H1 (cell line): ENCODE measurements at regions not wholly inside any gene's neighbourhood (a gene's known extent, or its start where the extent isn't known, plus 50 kb on each side); places are given as distances from the start of the nearest gene placed in this dataset.

Source experiments
- CTCF ChIA-PET: fragments of 300-600 bp; sonication (Branson Sonifier 250); formaldehyde crosslinking; loops from one replicate; lab custom pipeline; 2021; ENCODE audit not compliant: partially characterized antibody; lab: Charles Lee
- POLR2A ChIA-PET: fragments of 300-600 bp; sonication (Branson Sonifier 250); formaldehyde crosslinking; loops from one replicate; lab custom pipeline; 2021; ENCODE audit warnings: inconsistent platforms; ENCODE audit not compliant: partially characterized antibody; lab: Charles Lee
- DNase-seq, 2 experiments: peaks; one replicate each; pipeline versions ENCODE4 v3.0.0 to v3.0.0-alpha.2; 2010 to 2022; ENCODE audit warnings: low spot score in 2 of 2, low read depth in 1 of 2, mixed read lengths in 1 of 2
- FAIRE-seq: peaks from 2 replicates; lab custom pipeline; 2011; peaks lifted over from hg19 to GRCh38; lab: Jason Lieb, UNC
- H2AFZ ChIP-seq: 2 replicates; pipeline ENCODE4 v1.8.1; 2012; ENCODE audit warnings: low read length, inconsistent platforms
- H2AK5ac ChIP-seq: 2 replicates; pipeline ENCODE4 v1.6.1; 2013; ENCODE audit warnings: low read depth, low read length
- H2BK120ac ChIP-seq: replicated peaks from 2 replicates; pipeline ENCODE3; 2013; ENCODE audit warnings: low read depth, low read length, inconsistent platforms
- H2BK12ac ChIP-seq: 2 replicates; pipeline ENCODE4 v1.6.1; 2013; ENCODE audit warnings: low read depth, low read length
- H2BK15ac ChIP-seq: 2 replicates; pipeline ENCODE4 v1.6.1; 2013; ENCODE audit warnings: low read length
- H2BK20ac ChIP-seq: 2 replicates; pipeline ENCODE4 v1.6.1; 2013; ENCODE audit warnings: low read length
- H2BK5ac ChIP-seq: 2 replicates; pipeline ENCODE4 v1.6.1; 2013; ENCODE audit warnings: low read depth, low read length
- H3K14ac ChIP-seq: 2 replicates; pipeline ENCODE4 v1.6.1; 2013; ENCODE audit warnings: inconsistent platforms; ENCODE audit not compliant: insufficient read length
- H3K18ac ChIP-seq: 2 replicates; pipeline ENCODE4 v1.6.1; 2013; ENCODE audit warnings: low read length; ENCODE audit errors: extremely low read depth
- H3K23ac ChIP-seq: 2 replicates; pipeline ENCODE4 v1.6.1; 2013; ENCODE audit warnings: inconsistent platforms; ENCODE audit not compliant: insufficient read length
- H3K23me2 ChIP-seq: 2 replicates; pipeline ENCODE4 v1.6.1; 2013; ENCODE audit warnings: low read depth, low read length
- H3K27ac ChIP-seq: 2 replicates; pipeline ENCODE4 v1.6.1; 2011; ENCODE audit warnings: low read depth, low read length, inconsistent platforms
- H3K27me3 ChIP-seq, 4 experiments: replicated peaks in 1 of 4; 1 replicate in 1 of 4; 2 replicates in 3 of 4; pipeline versions ENCODE4 v1.6.1 to v1.8.1; 2011 to 2013; ENCODE audit warnings: low read length in 3 of 4, mild to moderate bottlenecking in 3 of 4, inconsistent platforms in 2 of 4, mixed read lengths in 2 of 4, moderate library complexity in 1 of 4; ENCODE audit not compliant: control insufficient read depth in 3 of 4, insufficient read depth in 3 of 4; ENCODE audit errors: extremely low read depth in 1 of 4
- H3K36me3 ChIP-seq, 4 experiments: 2 replicates each; pipeline versions ENCODE4 v1.6.1 to v1.8.1; 2011 to 2013; ENCODE audit warnings: mild to moderate bottlenecking in 4 of 4, low read length in 3 of 4, moderate library complexity in 2 of 4, control low read depth in 1 of 4, inconsistent platforms in 1 of 4; ENCODE audit not compliant: insufficient read depth in 4 of 4, control insufficient read depth in 2 of 4
- H3K4ac ChIP-seq: replicated peaks from 2 replicates; pipeline ENCODE3; 2013; ENCODE audit warnings: low read length, low read depth, mixed read lengths, inconsistent platforms; ENCODE audit not compliant: insufficient read length
- H3K4me1 ChIP-seq, 4 experiments: replicated peaks in 1 of 4; 1 replicate in 1 of 4; 2 replicates in 3 of 4; pipeline versions ENCODE4 v1.6.1 to v1.8.1; 2011 to 2013; ENCODE audit warnings: low read length in 3 of 4, inconsistent platforms in 2 of 4, mixed read lengths in 1 of 4; ENCODE audit not compliant: insufficient read depth in 4 of 4, control insufficient read depth in 3 of 4
- H3K4me2 ChIP-seq, 2 experiments: 2 replicates each; pipeline versions ENCODE4 v1.6.1 to v1.8.1; 2011 to 2013; ENCODE audit warnings: low read depth in 2 of 2, low read length in 2 of 2, control low read depth in 1 of 2, inconsistent platforms in 1 of 2, mild to moderate bottlenecking in 1 of 2; ENCODE audit not compliant: insufficient read depth in 1 of 2
- H3K4me3 ChIP-seq, 4 experiments: fragments of 200-600, 300-600 bp in 1 of 4; sonication (generic), shearing (Covaris generic), sonication (Bioruptor Twin) in 1 of 4; 2 replicates each; pipeline versions ENCODE4 v1.5.1 to v1.8.1; 2011 to 2016; ENCODE audit warnings: low read length in 4 of 4, low read depth in 3 of 4, control low read depth in 2 of 4, inconsistent platforms in 2 of 4, mild to moderate bottlenecking in 2 of 4, mixed read lengths in 1 of 4, moderate library complexity in 1 of 4; ENCODE audit not compliant: insufficient read depth in 2 of 4; ENCODE audit errors: extremely low read depth in 1 of 4
- H3K56ac ChIP-seq: replicated peaks from 2 replicates; pipeline ENCODE3; 2013; ENCODE audit warnings: low read depth, mild to moderate bottlenecking, mixed read lengths, low read length, inconsistent platforms; ENCODE audit not compliant: insufficient read length
- H3K79me1 ChIP-seq: 2 replicates; pipeline ENCODE4 v1.6.1; 2013; ENCODE audit warnings: low read depth, low read length, control low read depth
- H3K79me2 ChIP-seq, 2 experiments: 2 replicates each; pipeline versions ENCODE4 v1.6.1 to v1.8.1; 2012 to 2013; ENCODE audit warnings: low read length in 2 of 2, mild to moderate bottlenecking in 2 of 2, inconsistent platforms in 1 of 2; ENCODE audit not compliant: insufficient read depth in 2 of 2, control insufficient read depth in 1 of 2
- H3K9ac ChIP-seq, 4 experiments: replicated peaks in 1 of 4; 1 replicate in 1 of 4; 2 replicates in 3 of 4; pipeline versions ENCODE4 v1.6.1 to v1.8.1; 2011 to 2013; ENCODE audit warnings: low read depth in 3 of 4, low read length in 3 of 4, control low read depth in 2 of 4, mild to moderate bottlenecking in 2 of 4, moderate library complexity in 2 of 4, inconsistent platforms in 1 of 4; ENCODE audit errors: extremely low read depth in 1 of 4
- H3K9me3 ChIP-seq, 2 experiments: 2 replicates each; pipeline versions ENCODE4 v1.6.1 to v1.8.1; 2012 to 2013; ENCODE audit warnings: mild to moderate bottlenecking in 2 of 2, moderate library complexity in 2 of 2, control low read depth in 1 of 2, inconsistent platforms in 1 of 2, low read depth in 1 of 2, low read length in 1 of 2, mixed read lengths in 1 of 2; ENCODE audit not compliant: insufficient read depth in 2 of 2
- H4K20me1 ChIP-seq, 2 experiments: replicated peaks in 1 of 2; 2 replicates each; pipeline versions ENCODE3 to v1.8.1; 2011 to 2013; ENCODE audit warnings: inconsistent platforms in 2 of 2, low read length in 2 of 2, mild to moderate bottlenecking in 1 of 2; ENCODE audit not compliant: insufficient read depth in 2 of 2, control insufficient read depth in 1 of 2
- H4K5ac ChIP-seq: 2 replicates; pipeline ENCODE4 v1.6.1; 2013; ENCODE audit warnings: low read length, low read depth, mixed read lengths, inconsistent platforms; ENCODE audit not compliant: insufficient read length
- H4K8ac ChIP-seq: 2 replicates; pipeline ENCODE4 v1.8.0; 2013; ENCODE audit warnings: mild to moderate bottlenecking, moderate library complexity, low read length, inconsistent platforms; ENCODE audit not compliant: insufficient read depth; ENCODE audit errors: extremely low read depth
- H4K91ac ChIP-seq: replicated peaks from 2 replicates; pipeline ENCODE3; 2013; ENCODE audit warnings: low read length, mixed read lengths, inconsistent platforms; ENCODE audit not compliant: insufficient read length
- CTBP2 ChIP-seq: IDR thresholded peaks from 2 replicates; pipeline ENCODE4 v1.7.0; 2011; ENCODE audit warnings: borderline replicate concordance, mild to moderate bottlenecking, moderate library complexity, mixed read lengths, low read length; ENCODE audit not compliant: insufficient read depth, insufficient read length
- POLR2A ChIP-seq, 2 experiments: IDR thresholded peaks; 1 replicate in 1 of 2; 2 replicates in 1 of 2; pipeline ENCODE4 v1.6.1; 2011; ENCODE audit warnings: low read depth in 2 of 2, low read length in 2 of 2, mild to moderate bottlenecking in 2 of 2; ENCODE audit errors: control extremely low read depth in 1 of 2
- RNF2 ChIP-seq: fragments of 200-900, 300-1000 bp; sonication (generic); IDR thresholded peaks from 2 replicates; pipeline ENCODE4 v1.7.1; 2016; ENCODE audit warnings: borderline replicate concordance, low read depth, mild to moderate bottlenecking, antibody characterized with exemption, low read length; ENCODE audit not compliant: poor library complexity, severe bottlenecking; ENCODE audit errors: missing control alignments
- SAP30 ChIP-seq: fragments of 300-600 bp; sonication (generic); IDR thresholded peaks from 2 replicates; pipeline ENCODE4 v1.7.1; 2012; ENCODE audit warnings: low read length, moderate library complexity, mild to moderate bottlenecking, inconsistent platforms; ENCODE audit not compliant: insufficient read depth, insufficient replicate concordance
- SIN3A ChIP-seq, 2 experiments: IDR thresholded peaks in 1 of 2; conservative IDR thresholded peaks in 1 of 2; 2 replicates each; pipeline ENCODE4 v1.6.1; 2011 to 2012; ENCODE audit warnings: low read length in 2 of 2, improper control_type of control experiment in 1 of 2, low read depth in 1 of 2, mild to moderate bottlenecking in 1 of 2
- SIX5 ChIP-seq: IDR thresholded peaks from 2 replicates; pipeline ENCODE4 v1.6.1; 2011; ENCODE audit warnings: mild to moderate bottlenecking, low read depth, low read length
- SP1 ChIP-seq: IDR thresholded peaks from 2 replicates; pipeline ENCODE4 v1.6.1; 2011; ENCODE audit warnings: low read depth, low read length
- TAF1 ChIP-seq: IDR thresholded peaks from 2 replicates; pipeline ENCODE4 v1.6.1; 2011; ENCODE audit warnings: mild to moderate bottlenecking, low read depth, low read length

DNA sequence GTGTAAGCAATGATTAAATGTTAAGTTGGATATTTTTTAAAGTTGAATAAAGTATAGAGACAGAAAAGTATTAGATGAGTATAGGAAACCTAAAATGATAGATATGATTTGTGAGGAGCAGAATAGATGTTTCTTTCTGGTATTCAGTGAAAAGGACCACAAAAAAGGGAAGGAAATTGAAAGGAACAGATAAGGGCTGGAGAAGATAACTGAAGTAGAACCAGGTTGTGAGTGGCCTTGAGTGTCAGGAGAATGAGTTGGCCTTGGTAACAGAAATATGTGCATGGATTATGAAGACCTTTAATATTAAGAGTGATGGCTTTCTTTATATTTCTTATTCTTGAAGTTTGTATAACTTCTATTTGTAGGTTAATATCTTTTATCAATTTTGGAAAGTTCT, 543.5 kb downstream of the METTL4 start:
- H4K91ac ChIP-seq = no peak overlapping the region
- DNase-seq (no peak), FAIRE-seq (no peak)
- H2BK12ac ChIP-seq = no peak overlapping the region
- H4K8ac ChIP-seq = no peak overlapping the region
- H3K4ac ChIP-seq = no peak overlapping the region
- no peaks in the 10 kb centered on the region for H3K9me3 ChIP-seq
- no peak overlapping the region for H2BK20ac ChIP-seq
- no peak overlapping the region for H2AK5ac ChIP-seq
- no peaks in the 10 kb centered on the region for H3K27me3 ChIP-seq
- H3K36me3 ChIP-seq = no peaks in the 10 kb centered on the region
- H4K5ac ChIP-seq = no peak overlapping the region
- H3K79me2 ChIP-seq = no peaks in the 10 kb centered on the region
- no peak overlapping the region for H3K23ac ChIP-seq
- peaks cover 0 to 7% (median 0%) of the 10 kb centered on the region in 4 experiments; a peak in 1 of 7 replicates for H3K4me1 ChIP-seq
- H3K9ac ChIP-seq = no peak overlapping the region
- TF ChIP-seq RNF2 (no peak), SAP30 (no peak), POLR2A (IDR thresholded peaks at IDR 0.05; ENCODE audit: control extremely low read depth in 1 of 2, low read depth in 2 of 2, low read length in 2 of 2) (no peak), TAF1 (no peak), SIN3A (conservative IDR thresholded peaks at IDR 0.05 in 1 of 2, IDR thresholded peaks at IDR 0.05 in 1 of 2; ENCODE audit: low read depth in 1 of 2, low read length in 2 of 2) (no peak), SIX5 (no peak), CTBP2 (no peak), SP1 (no peak)
- H2BK120ac ChIP-seq = no peak overlapping the region
- H3K4me3 ChIP-seq = no peak overlapping the region
- H3K27ac ChIP-seq = no peak overlapping the region
- no peak overlapping the region for H3K4me2 ChIP-seq
- no peaks in the 10 kb centered on the region for H3K79me1 ChIP-seq
- ChIA-PET POLR2A (no interaction called here), CTCF (no interaction called here)
- H3K18ac ChIP-seq = no peak overlapping the region
- H3K56ac ChIP-seq = no peak overlapping the region
- no peak overlapping the region for H2BK15ac ChIP-seq
- no peak overlapping the region for H2AFZ ChIP-seq
- H2BK5ac ChIP-seq = no peak overlapping the region
- H4K20me1 ChIP-seq = no peaks in the 10 kb centered on the region
- H3K14ac ChIP-seq = no peak overlapping the region
- no peaks in the 10 kb centered on the region for H3K23me2 ChIP-seq
